RCC 7860 (cell line): ENCODE measurements at regions not wholly inside any gene's neighbourhood (a gene's known extent, or its start where the extent isn't known, plus 50 kb on each side); places are given as distances from the start of the nearest gene placed in this dataset.

Experiments
- DNase-seq: peaks from one replicate; pipeline ENCODE4 v3.0.0-alpha.2; 2015; ENCODE audit warnings: low spot score
- FAIRE-seq: peaks from 2 replicates; lab custom pipeline; 2012; peaks lifted over from hg19 to GRCh38; lab: Jason Lieb, UNC

DNA sequence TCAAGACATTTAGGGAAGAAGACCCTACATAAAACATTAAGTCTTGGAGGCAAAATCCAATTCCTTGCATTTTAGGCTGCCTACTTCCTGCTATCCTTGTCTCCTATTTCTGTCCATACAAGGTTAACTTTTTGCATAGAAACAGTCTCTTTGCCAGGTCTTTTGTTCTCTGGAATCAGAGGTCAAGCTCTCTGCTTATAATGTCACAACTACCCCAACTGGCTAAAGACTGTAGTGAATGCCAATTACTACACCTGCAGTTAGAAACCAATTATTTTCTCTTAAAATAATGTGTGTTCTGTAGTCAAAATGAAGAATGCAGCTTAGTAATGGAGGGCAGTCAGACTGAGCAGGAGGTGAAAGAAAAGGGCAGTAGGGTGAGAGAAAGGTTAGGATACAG lies 856.2 kb downstream of the TUSC7 start:
- DNase-seq (no peak), FAIRE-seq (no peak)

DNA sequence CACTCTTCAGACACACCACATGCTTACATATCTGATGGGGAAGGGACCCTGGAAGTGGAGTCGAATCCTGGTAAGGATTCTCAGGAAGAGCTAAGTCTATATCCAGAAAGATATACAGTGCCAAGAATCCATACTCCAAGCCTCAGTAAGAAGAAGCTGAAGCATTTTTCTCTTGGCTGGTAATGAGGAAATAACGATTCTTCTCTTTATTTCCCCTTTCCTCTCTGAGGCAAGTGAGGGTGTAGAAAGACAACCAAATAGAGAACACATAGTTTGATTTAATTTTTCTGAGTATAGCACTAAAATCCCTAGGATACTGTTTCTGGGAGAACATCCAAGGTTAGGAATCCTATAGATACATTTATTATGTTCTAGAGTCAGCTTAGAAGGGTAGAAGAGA lies 857.3 kb downstream of the TUSC7 start:
- FAIRE-seq (no peak), DNase-seq (no peak)

DNA sequence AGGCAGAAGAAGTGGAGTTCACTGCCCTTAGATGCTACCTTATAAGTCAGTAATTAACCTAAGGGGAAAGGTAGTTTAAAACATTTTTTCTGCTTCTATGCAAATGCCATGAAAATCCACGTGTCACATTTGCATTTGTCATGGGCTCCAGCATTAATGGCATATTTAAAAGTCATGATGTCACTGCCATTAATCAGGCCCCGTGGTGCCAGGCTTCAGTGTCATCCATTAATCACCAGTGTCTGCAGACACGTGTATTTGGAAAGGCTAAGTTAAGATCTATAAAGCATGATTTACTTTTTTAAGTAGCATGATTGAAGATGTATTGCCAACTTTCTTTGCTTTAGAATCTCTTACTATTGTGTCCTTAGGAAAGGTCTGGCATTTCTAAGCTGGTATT lies 857.8 kb downstream of the TUSC7 start:
- no peak for DNase-seq
- FAIRE-seq, result no peak

DNA sequence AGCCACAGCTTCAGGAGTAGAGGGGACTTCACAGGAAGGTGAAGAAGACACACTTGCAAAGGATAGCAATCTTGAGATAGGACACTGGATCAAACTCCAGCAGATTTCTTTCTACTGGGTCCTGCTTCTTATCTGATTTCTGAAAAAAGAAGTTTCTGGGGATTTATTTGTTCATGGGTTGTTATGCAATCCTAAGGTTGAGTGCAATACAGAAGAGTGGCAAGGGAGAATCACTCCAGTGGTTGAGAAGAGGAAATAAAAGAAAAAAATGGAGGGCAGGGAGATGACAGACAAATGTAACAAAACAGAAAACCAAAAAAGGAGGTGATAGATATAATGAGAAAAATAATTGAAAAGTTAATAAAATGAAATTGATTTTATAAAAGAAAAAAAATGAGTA lies 858.3 kb downstream of the TUSC7 start:
- FAIRE-seq (no peak), DNase-seq (no peak)

DNA sequence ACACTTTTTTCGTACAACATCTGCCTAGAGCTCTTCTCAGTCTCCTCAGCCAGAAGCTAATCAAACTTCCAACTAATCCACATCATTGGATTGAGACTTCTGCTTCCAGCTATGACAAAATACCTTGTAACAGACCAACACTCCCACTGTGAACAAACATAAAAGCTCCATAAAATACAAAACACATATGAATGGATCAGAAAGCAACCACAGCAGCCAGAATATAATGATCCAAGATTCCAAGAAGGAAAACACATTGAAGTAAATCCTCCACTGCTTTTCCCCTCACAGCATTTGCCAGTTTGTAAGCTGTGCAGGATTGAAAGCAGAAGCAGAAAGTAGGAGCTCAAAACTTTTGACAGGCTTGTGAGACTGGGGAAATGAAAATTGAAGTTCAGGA lies 863.2 kb downstream of the TUSC7 start:
- no peak for FAIRE-seq
- DNase-seq, result no peak

DNA sequence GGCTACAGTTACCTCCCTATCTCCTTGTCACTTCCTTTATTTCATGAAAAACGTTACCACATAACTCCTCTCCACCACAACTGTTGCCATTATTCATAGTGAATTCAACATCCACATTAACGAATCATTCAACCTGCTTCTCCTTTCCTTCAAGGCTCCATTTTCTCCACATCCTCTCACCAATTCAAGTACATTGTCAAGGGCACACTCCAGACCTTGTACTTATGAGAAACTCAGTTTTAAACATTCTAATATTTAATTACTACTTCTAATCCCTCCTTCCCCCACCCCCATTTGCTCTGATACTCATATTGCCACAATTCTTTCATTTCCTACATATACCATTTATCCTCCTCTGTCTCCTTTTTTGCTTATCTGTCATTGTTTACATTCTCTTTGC lies 871.2 kb downstream of the TUSC7 start:
- no peak for FAIRE-seq
- no peak for DNase-seq

DNA sequence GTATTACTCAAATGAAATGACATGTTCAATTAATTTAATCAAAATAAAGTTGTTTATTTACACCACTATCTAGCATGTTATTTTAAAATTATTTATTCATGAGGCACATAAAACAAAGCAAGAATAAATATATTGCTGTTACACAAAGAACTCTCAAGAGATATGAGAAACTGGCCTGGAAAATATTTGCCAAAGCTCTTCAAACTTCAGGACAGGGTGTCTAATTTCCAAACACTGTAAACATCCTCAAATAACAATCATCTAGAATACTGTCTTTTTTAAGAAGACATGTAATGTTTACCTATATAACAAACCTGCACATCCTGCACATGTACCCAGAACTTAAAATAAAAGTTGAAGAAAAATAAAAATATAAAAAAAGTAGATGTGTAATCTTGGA lies 876.6 kb downstream of the TUSC7 start:
- DNase-seq, result no peak
- no peak for FAIRE-seq

DNA sequence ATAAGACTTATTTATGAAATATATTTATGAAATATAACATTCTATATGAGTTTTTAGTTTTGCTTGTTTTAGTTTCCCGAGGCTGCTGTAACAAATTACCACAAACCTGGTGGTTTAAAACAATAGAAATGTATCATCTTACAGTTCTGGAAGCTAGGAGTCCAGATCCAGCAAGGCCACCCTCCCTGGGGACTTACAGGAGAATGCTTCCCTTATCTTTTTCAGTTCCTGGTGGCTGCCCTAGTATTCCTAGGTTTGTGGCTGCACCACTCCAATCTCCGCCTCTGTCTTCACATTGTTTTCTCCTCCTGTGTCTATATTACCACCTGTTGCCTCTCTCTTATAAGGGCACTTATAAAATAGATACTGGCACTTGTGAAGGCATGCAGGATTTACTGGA lies 877.8 kb downstream of the TUSC7 start:
- FAIRE-seq (no peak), DNase-seq (no peak)

DNA sequence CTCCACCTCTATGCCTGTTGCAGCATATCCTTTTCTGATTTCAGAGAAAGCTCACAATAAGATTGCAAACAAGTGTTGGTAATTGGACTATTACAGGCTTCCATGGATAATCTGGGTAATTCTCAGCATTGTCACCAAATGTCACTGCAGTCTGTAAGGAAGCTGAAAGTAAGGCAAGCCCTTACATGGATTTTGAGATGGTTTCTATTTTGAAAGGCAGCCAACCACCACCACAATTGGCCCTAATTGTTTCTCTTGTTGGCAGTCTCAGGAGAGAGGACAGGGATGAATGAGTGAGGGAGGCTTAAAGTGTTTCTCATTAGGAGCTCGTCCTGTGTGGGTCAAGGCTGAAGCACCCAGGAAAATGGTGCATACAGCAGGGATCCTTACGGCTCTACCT lies 879.9 kb downstream of the TUSC7 start:
- DNase-seq (no peak), FAIRE-seq (no peak)

DNA sequence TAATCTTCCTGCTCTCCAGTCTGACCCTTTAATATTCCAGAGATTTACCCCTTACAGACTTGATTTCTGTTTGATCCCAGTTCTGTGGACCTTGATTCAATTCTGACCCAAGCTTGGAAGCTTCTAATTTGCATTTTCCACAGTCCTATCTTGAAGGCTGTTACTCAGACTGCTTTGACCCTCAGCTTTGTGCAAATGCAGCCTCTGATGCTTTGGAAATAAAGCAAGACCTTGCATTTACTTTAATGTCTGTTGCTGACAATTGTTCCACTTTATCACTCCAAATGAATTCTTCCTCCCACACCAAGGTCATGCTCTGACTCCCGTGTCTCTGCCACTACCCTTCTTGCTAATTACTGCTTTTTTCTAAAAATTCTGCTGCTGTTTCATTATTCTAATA lies 886.0 kb downstream of the TUSC7 start:
- no peak for FAIRE-seq
- DNase-seq, result no peak

DNA sequence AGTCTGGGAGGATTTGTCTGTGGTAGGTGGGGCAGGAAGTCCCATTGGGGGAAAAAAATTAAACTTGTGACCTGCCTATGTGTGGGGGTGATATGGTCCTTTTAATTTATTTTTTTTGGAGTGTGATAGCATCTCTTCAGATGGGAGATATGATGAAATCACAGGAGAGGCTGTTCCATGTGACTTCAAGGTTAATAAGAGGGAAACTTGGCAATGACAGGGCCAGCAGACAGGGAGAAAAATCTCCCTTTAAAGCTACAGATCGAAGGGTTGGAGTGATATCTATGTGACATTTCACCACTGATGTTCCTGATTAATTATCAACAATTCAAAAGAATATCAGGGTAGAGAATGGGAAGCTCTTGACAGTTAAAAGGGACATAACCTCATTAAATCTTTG lies 886.9 kb downstream of the TUSC7 start:
- DNase-seq, result no peak
- FAIRE-seq, result no peak

DNA sequence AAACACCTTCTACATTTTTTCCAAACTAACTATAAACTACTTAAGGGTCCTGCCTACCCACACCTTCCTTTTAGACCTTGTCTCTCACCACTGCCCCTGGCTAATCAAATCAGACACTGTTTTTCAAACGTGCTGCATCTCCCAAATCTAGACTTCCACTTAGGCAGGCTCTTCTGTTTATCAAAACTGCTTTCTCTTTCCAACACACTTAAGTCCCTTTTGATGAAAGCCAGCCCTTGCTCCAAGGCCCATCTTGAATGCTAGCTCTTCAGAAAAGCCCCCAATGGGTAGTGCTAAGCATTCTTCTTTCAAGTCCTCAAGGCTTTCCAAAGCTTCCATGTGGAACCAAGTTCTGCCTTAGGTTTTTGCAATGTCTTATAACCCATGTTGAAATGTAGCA lies 888.3 kb downstream of the TUSC7 start:
- DNase-seq (no peak), FAIRE-seq (no peak)

DNA sequence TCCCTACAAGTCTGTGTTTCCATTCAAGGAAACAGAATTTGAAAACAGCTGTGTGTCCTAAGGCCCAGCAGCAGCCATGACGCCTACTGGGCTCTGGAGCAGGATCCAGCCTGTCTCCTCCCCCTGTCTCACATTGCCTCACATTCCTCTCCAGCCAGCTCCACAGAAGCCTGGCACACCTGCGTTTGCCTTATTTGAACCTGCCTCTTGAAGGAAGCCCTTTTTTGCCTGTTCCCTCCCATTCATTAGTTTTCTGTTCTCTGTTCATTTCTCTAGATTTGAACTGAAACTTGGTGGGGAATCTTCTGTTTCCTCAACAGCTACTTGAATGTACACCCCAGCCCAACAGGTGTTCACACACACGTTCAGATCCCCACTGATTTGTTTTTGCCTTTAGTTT lies 890.5 kb downstream of the TUSC7 start:
- no peak for FAIRE-seq
- DNase-seq, result no peak

DNA sequence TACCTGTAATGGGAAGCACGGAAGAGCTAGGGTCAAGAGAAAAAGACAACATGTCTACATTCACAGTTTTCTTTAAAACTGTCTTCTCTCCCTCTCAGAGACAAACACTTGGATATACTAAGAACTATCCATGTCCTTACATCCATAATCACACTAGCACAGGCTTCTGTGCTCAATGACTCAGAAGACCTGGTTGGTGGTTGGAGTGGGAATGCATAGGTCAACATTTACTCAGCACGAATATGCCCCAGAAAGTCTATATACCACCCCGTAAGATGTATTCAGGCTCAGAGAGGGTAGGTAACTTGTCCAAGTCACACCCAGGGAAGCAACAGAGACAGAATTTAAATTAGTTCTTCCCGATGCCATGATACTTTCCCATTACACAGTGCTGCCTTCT lies 891.1 kb downstream of the TUSC7 start:
- DNase-seq (no peak), FAIRE-seq (no peak)

DNA sequence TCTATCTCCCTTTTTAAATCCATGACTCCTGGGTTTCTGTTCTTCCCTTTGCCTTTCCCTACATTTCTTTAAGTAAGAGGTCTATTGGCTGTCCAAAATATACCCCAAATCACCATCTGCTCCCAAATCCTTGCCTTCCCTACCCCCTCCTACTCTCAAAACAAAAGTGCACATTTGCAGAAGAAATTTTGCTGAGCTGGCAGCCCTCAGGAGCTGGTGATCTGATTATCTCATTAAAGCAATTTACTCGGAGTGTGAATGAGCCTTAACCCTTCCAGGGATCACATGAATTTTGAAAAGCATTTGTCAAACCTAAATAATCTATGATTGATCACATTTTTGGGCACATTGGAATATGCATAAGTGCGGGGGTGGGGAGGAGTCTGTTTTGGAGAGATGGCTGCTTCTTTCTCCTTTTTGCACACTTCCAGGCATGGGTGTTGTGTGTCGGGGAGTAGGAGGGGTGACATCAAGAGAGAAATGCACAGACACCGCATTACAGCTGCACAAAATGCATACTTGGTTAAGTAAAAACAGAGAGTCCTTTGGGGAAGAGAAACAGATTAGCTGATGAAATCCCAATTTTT lies 892.6 kb downstream of the TUSC7 start:
- no peak for FAIRE-seq
- DNase-seq, result no peak

DNA sequence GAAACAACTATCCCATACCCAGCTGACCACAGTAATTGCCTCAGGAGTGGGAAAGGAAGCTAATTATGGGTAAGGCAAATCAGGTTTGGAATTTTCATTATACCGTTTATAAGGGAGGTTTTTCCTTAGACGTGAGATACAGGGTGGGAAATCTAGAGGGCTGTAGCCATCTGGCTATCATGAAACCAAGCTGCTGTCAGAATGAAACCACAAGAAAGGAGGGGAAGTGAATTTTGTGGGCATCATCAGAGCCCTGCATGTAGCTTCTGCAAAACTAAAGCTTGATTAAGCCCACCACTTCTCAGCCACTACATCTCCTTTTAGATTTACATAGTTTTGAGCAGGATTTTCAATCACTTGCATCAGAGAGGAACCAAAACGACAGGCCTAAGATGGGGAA lies 893.5 kb downstream of the TUSC7 start:
- DNase-seq, result no peak
- no peak for FAIRE-seq

DNA sequence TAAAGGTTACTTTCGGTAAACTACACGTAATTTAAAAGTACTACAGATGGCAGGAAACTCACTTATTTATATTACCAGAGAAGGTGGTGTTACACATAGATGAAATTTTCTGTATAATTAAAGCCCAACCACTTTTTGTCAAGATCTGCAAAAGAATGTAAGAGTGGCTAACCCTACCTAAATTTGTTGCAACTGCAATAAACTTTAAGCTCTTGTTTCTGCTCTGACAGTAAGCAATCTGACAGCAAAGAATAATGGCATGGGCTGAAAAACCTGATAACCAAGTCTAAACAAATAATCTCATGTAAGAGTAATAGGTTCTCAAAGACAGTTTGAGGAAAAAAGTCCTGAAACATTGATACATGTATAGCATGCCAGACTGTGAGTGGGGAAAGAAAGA lies 897.3 kb downstream of the TUSC7 start:
- FAIRE-seq (no peak), DNase-seq (no peak)

DNA sequence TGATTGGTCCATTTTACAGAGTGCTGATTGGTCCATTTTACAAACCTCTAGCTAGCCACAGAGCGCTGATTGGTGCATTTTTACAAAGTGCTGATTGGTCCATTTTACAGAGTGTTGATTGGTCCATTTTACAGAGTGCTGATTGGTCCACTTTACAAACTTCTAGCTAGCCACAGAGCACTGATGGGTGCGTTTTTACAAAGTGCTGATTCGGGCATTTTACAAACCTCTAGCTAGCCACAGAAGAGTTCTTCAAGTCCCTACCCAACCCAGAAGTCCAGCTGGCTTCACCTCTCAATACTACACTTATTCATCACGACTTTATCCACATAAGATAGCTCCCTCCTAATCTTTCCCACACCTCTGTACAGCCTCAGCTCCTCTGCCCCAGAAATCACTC lies 899.8 kb downstream of the TUSC7 start:
- DNase-seq (no peak), FAIRE-seq (no peak)

DNA sequence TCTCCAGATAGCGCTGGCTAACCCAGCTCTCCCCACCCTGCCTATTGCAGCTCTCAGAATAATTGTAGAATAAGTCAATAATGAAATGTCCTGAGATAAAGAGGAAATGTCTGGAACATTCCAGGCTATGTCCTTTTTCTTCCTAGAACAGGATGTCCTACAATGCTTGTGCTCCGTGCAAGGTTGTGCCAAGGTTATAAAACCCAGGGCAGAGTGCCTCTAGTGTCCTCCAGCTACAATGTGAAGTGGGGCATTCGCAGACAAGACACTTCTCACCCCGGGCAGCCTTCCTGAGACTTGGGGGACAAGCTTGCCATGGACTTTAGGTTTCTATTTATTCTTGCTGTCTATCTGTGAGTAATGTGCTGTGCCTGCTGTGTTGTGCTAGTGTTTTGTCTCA lies 900.6 kb downstream of the TUSC7 start:
- FAIRE-seq (no peak), DNase-seq (no peak)

DNA sequence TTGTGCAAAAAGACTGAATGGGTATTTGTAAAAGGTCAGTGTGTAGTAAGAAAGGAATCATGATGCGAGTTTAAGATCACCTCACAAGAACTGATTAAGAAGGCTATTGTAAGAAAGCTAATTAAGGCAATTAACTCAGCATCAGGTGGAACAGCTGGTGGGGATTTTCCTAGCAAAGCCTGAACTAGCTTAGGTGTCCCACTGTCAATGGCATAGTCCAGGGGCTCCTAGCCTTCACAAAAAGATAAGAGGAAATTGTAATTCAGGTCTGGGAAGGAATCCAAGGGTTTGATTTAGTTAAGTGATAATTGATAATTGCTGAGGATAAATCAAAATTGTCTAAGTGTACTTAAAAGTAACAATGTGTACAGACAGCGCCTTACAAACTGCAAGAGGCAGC lies 901.6 kb downstream of the TUSC7 start:
- DNase-seq (no peak), FAIRE-seq (no peak)

DNA sequence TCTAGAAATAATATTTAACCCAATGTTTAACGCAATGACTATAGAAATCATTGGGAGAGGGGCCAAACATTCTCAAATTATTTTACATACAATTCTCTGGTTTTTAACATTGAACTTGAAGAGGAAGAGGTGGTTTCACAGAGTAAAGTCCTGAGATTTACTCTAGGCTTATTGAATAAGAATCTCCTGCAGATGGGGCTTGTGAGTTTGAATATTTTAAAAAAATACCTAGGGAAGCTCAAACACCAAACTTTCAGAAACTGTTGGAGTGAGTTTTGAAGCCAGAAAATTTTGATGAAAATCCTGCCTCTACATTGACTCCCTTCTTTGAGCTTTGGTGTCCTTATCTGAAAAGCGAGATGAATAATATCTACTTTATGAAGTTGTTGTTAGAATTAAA lies 906.6 kb downstream of the TUSC7 start:
- no peak for DNase-seq

DNA sequence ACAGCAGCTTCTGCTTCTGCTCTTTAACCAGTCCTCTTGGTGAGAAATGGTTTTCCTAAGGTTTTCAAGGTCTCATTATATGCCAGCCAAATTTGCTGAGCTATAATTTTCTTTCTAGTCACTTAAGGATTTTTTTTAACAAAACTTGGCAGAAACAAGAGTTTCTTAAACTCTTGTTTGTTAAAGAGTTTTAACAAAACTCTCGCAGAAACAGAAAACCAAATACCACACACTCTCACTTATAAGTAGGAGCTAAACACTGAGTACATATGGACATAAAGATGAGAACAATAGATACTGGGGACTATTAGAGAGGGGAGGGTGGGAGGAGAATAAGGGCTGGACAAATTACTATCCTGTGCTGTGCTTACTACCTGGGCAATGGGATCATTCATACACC lies 908.3 kb downstream of the TUSC7 start:
- DNase-seq (no peak), FAIRE-seq (no peak)

More for the DNA sequence above, 906.6 kb downstream of the TUSC7 start:
- no peak for FAIRE-seq

DNA sequence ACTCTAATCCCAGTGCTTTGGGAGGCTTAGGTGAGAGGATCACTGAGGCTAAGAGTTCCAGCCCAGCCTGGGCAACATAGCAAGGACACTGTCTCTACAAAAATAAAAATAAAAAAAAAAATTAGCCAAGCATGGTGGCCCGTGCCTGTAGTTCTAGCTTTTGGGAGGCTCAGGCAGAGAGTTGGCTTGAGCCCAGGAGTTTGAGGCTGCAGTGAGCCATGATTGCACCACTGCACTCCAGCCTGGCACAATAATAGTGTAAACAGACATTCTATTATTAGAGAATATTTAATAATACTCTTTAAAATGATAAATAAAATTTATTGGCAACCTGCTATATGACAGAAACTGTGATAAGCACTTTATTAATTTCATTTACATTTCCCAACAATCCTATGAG lies 908.9 kb downstream of the TUSC7 start:
- no peak for DNase-seq
- no peak for FAIRE-seq

DNA sequence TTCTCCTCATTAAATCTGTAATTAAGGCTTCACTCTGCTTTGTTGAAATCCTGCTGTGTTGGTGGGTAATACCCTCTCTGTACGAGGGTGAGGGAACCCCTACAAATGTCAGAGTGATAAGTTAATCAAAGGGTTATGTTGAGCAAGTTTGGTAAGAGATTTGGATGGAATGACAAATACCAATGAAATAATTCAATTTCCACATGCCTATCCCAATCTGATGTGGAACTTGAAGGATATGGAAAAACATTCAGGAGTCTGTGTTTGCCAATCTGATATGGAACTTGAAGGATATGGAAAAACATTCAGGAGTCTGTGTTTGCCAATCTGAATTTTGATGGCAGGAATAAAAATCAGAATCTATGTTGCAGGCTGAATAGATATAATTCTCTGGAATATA lies 910.2 kb downstream of the TUSC7 start:
- no peak for FAIRE-seq
- DNase-seq, result no peak
